CD4-positive, alpha-beta T cell treated with Interleukin-15 for 1 hour (primary cell): ENCODE measurements at regions not wholly inside any gene's neighbourhood (a gene's known extent, or its start where the extent isn't known, plus 50 kb on each side); places are given as distances from the start of the nearest gene placed in this dataset.
A peak's percentile ranks its signal among the peaks of the same experiment; 100 is the strongest.
"Not testable (repeated sequence)": the region's sequence is repeated elsewhere in the genome, so short reads cannot be mapped to it uniquely, and the experiment has no call there.

ENCODE experiments used
- DNase-seq: peaks from one replicate; pipeline ENCODE4 v3.0.0-alpha.2; 2020

- DNase-seq = not testable (repeated sequence)
Measured at GRCh38 chr22:22296047-22296446, 51.5 kb downstream of the VPREB1 start.

- not testable (repeated sequence) for DNase-seq
Measured at GRCh38 chr22:22297159-22297793, 52.7 kb downstream of the VPREB1 start.

- DNase-seq = peak; percentile 82
Measured at GRCh38 chr22:22297794-22298653, 53.4 kb downstream of the VPREB1 start.

GRCh38 chr22:22298654-22299009 lies 54.0 kb downstream of the VPREB1 start:
- not testable (repeated sequence) for DNase-seq

GRCh38 chr22:22300511-22300910 lies 55.9 kb downstream of the VPREB1 start:
- not testable (repeated sequence) for DNase-seq

GRCh38 chr22:22300946-22301345 lies 56.4 kb downstream of the VPREB1 start:
- DNase-seq = not testable (repeated sequence)

GRCh38 chr22:22316589-22316988 lies 72.0 kb downstream of the VPREB1 start:
- DNase-seq = no peak

- DNase-seq = no peak
Measured at GRCh38 chr22:22318723-22319465, 74.3 kb downstream of the VPREB1 start.

GRCh38 chr22:22321743-22322611 lies 77.4 kb downstream of the VPREB1 start:
- DNase-seq = peak; percentile 73

GRCh38 chr22:22322792-22323191 lies 78.2 kb downstream of the VPREB1 start:
- no peak for DNase-seq

GRCh38 chr22:22327723-22328122 lies 83.1 kb downstream of the VPREB1 start:
- no peak for DNase-seq

- no peak for DNase-seq
Measured at GRCh38 chr22:22329792-22330191, 85.2 kb downstream of the VPREB1 start.

GRCh38 chr22:22335640-22336039 lies 91.1 kb downstream of the VPREB1 start:
- DNase-seq = not testable (repeated sequence)

- not testable (repeated sequence) for DNase-seq
Measured at GRCh38 chr22:22336333-22336732, 91.7 kb downstream of the VPREB1 start.

- DNase-seq = not testable (repeated sequence)
Measured at GRCh38 chr22:22338778-22339177, 94.2 kb downstream of the VPREB1 start.

- DNase-seq = no peak
Measured at GRCh38 chr22:22341736-22342135, 97.2 kb downstream of the VPREB1 start.

- no peak for DNase-seq
Measured at GRCh38 chr22:22342697-22343580, 98.4 kb downstream of the VPREB1 start.

- DNase-seq = peak; percentile 54
Measured at GRCh38 chr22:22343581-22344296, 99.2 kb downstream of the VPREB1 start.

- DNase-seq = no peak
Measured at GRCh38 chr22:22344430-22344829, 99.8 kb downstream of the VPREB1 start.

GRCh38 chr22:22345781-22346180 lies 101.2 kb downstream of the VPREB1 start:
- no peak for DNase-seq
